Duodenal mucosa (tissue), 2 donors: ENCODE measurements at regions not wholly inside any gene's neighbourhood (a gene's known extent, or its start where the extent isn't known, plus 50 kb on each side); places are given as distances from the start of the nearest gene placed in this dataset.
"Not testable (repeated sequence)": the region's sequence is repeated elsewhere in the genome, so short reads cannot be mapped to it uniquely, and the experiment has no call there.

ENCODE experiments used
- H3K27ac ChIP-seq: one replicate; pipeline ENCODE4 v1.7.0; 2013; ENCODE audit warnings: low read depth, low read length
- H3K27me3 ChIP-seq, 2 donors: one replicate each; pipeline ENCODE4 v1.7.0; 2013; ENCODE audit warnings: low read length in 2 of 2, control low read depth in 1 of 2; ENCODE audit not compliant: insufficient read depth in 2 of 2, control insufficient read depth in 1 of 2
- H3K36me3 ChIP-seq, 2 donors: one replicate each; pipeline ENCODE4 v1.7.0; 2013; ENCODE audit warnings: low read length in 2 of 2, control low read depth in 1 of 2; ENCODE audit not compliant: insufficient read depth in 2 of 2, control insufficient read depth in 1 of 2
- H3K4me1 ChIP-seq, 2 donors: one replicate each; pipeline ENCODE4 v1.7.0; 2013; ENCODE audit warnings: low read length in 2 of 2, control low read depth in 1 of 2; ENCODE audit not compliant: insufficient read depth in 2 of 2, control insufficient read depth in 1 of 2
- H3K4me3 ChIP-seq, 2 donors: one replicate each; pipeline ENCODE4 v1.7.0; 2013; ENCODE audit warnings: low read length in 2 of 2, low read depth in 1 of 2
- H3K9ac ChIP-seq, 2 donors: one replicate each; pipeline ENCODE4 v1.7.0; 2013; ENCODE audit warnings: low read length in 2 of 2, low read depth in 1 of 2
- H3K9me3 ChIP-seq, 2 donors: one replicate each; pipeline ENCODE4 v1.7.0; 2013; ENCODE audit warnings: low read length in 2 of 2, control low read depth in 1 of 2; ENCODE audit not compliant: control insufficient read depth in 1 of 2

GRCh38 chr7:106713452-106713851 is 52.5 kb upstream of the CCDC71L start:
- not testable (repeated sequence) for H3K4me3 ChIP-seq, H3K27ac ChIP-seq

GRCh38 chr7:106714590-106715442 is 53.9 kb upstream of the CCDC71L start:
- not testable (repeated sequence) for H3K9me3 ChIP-seq, H3K36me3 ChIP-seq, H3K4me3 ChIP-seq, H3K9ac ChIP-seq, H3K27me3 ChIP-seq, H3K27ac ChIP-seq, H3K4me1 ChIP-seq

More at GRCh38 chr7:106713452-106713851, 52.5 kb upstream of the CCDC71L start:
- H3K9ac ChIP-seq, H3K36me3 ChIP-seq, H3K9me3 ChIP-seq, H3K4me1 ChIP-seq, H3K27me3 ChIP-seq: not testable (repeated sequence)

GRCh38 chr7:106715730-106716129 is 54.8 kb upstream of the CCDC71L start:
- H3K9ac ChIP-seq, result no peak overlapping the region
- H3K36me3 ChIP-seq, result no peaks in the 10 kb centered on the region
- no peak overlapping the region for H3K27ac ChIP-seq
- no peak overlapping the region for H3K4me3 ChIP-seq
- no peaks in the 10 kb centered on the region for H3K27me3 ChIP-seq
- no peaks in the 10 kb centered on the region for H3K9me3 ChIP-seq
- H3K4me1 ChIP-seq, result peaks cover 4 to 9% of the 10 kb centered on the region in 2 donors

- no peak overlapping the region for H3K9ac ChIP-seq
- H3K9me3 ChIP-seq, result no peaks in the 10 kb centered on the region
- H3K4me1 ChIP-seq, result peaks cover 4 to 9% of the 10 kb centered on the region in 2 donors
- no peaks in the 10 kb centered on the region for H3K36me3 ChIP-seq
- H3K27ac ChIP-seq, result no peak overlapping the region
- no peaks in the 10 kb centered on the region for H3K27me3 ChIP-seq
- H3K4me3 ChIP-seq, result no peak overlapping the region
These were observed 56.4 kb upstream of the CCDC71L start for GRCh38 chr7:106717254-106717954.

- Histone ChIP-seq H3K9me3 (no peaks in the 10 kb centered on the region), H3K9ac (no peak overlapping the region), H3K27me3 (no peaks in the 10 kb centered on the region), H3K36me3 (no peaks in the 10 kb centered on the region), H3K27ac (no peak overlapping the region), H3K4me1 (peaks cover 4 to 9% of the 10 kb centered on the region in 2 donors), H3K4me3 (no peak overlapping the region)
These were observed 57.3 kb upstream of the CCDC71L start for GRCh38 chr7:106717955-106718871.

GRCh38 chr7:106720641-106721040 is 59.7 kb upstream of the CCDC71L start:
- Histone ChIP-seq H3K4me3 (no peak overlapping the region), H3K27ac (no peak overlapping the region), H3K27me3 (no peaks in the 10 kb centered on the region), H3K9ac (no peak overlapping the region), H3K9me3 (no peaks in the 10 kb centered on the region), H3K36me3 (no peaks in the 10 kb centered on the region), H3K4me1 (peaks cover 4 to 9% of the 10 kb centered on the region in 2 donors)

- no peaks in the 10 kb centered on the region for H3K36me3 ChIP-seq
- H3K9me3 ChIP-seq, result no peaks in the 10 kb centered on the region
- no peak overlapping the region for H3K9ac ChIP-seq
- peaks cover 4 to 9% of the 10 kb centered on the region in 2 donors for H3K4me1 ChIP-seq
- H3K27me3 ChIP-seq, result no peaks in the 10 kb centered on the region
- H3K27ac ChIP-seq, result no peak overlapping the region
- no peak overlapping the region for H3K4me3 ChIP-seq
These were observed 61.1 kb upstream of the CCDC71L start for GRCh38 chr7:106721816-106722785.

- Histone ChIP-seq H3K9ac (no peak overlapping the region), H3K27me3 (no peaks in the 10 kb centered on the region), H3K27ac (no peak overlapping the region), H3K4me1 (peaks cover 0 to 2% of the 10 kb centered on the region in 2 donors), H3K9me3 (no peaks in the 10 kb centered on the region), H3K36me3 (no peaks in the 10 kb centered on the region), H3K4me3 (no peak overlapping the region)
These were observed 62.4 kb upstream of the CCDC71L start for GRCh38 chr7:106723398-106723797.

- Histone ChIP-seq H3K27ac (no peak overlapping the region), H3K27me3 (no peaks in the 10 kb centered on the region)
These were observed 68.9 kb upstream of the CCDC71L start for GRCh38 chr7:106729720-106730385.

More at GRCh38 chr7:106729720-106730385, 68.9 kb upstream of the CCDC71L start:
- H3K9ac ChIP-seq, result no peak overlapping the region
- peaks cover 0 to 6% of the 10 kb centered on the region in 2 donors for H3K4me1 ChIP-seq
- no peaks in the 10 kb centered on the region for H3K36me3 ChIP-seq
- H3K4me3 ChIP-seq, result no peak overlapping the region
- no peaks in the 10 kb centered on the region for H3K9me3 ChIP-seq
